ENCODE measurements at regions not wholly inside any gene's neighbourhood (a gene's known extent, or its start where the extent isn't known, plus 50 kb on each side); places are given as distances from the start of the nearest gene placed in this dataset.

DNA sequence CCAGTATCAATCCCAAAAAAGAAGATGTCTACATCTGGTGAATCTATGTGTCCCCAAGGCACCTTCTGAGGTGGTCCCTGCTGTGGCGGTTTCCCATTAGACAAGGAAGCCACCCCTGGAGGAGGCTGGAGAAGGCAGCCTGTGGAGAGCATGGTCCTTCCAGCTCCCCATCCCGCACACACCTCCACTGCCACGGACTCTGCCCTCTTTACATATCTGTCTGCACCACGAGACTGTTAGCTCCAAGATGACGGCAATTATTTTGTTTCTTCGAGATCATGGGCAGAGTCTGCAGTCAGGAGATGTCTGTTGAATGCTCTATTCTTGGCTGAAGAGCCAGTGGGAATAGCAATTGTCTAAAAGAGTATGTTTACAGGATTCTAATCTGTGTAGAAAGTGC lies 132.0 kb downstream of the OSR1 start:
- TF ChIP-seq, protein P1, sequence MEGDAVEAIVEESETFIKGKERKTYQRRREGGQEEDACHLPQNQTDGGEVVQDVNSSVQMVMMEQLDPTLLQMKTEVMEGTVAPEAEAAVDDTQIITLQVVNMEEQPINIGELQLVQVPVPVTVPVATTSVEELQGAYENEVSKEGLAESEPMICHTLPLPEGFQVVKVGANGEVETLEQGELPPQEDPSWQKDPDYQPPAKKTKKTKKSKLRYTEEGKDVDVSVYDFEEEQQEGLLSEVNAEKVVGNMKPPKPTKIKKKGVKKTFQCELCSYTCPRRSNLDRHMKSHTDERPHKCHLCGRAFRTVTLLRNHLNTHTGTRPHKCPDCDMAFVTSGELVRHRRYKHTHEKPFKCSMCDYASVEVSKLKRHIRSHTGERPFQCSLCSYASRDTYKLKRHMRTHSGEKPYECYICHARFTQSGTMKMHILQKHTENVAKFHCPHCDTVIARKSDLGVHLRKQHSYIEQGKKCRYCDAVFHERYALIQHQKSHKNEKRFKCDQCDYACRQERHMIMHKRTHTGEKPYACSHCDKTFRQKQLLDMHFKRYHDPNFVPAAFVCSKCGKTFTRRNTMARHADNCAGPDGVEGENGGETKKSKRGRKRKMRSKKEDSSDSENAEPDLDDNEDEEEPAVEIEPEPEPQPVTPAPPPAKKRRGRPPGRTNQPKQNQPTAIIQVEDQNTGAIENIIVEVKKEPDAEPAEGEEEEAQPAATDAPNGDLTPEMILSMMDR (IDR thresholded peaks at IDR 0.05; ENCODE audit: low read depth, low read length), result no peak
- ChIA-PET POLR2A (no interaction called here), CTCF (no interaction called here)
- Histone ChIP-seq H3K27ac (ENCODE audit: low read depth, low read length) (no peak overlapping the region), H3K27me3 (ENCODE audit: control insufficient read depth, insufficient read depth, low read length) (no peaks in the 10 kb centered on the region), H3K4me3 (ENCODE audit: low read depth, low read length) (no peak overlapping the region), H3K9me3 (ENCODE audit: control insufficient read depth, insufficient read depth, low read length) (no peaks in the 10 kb centered on the region)
- no peak for DNase-seq (ENCODE audit: low read depth, low spot score)

DNA sequence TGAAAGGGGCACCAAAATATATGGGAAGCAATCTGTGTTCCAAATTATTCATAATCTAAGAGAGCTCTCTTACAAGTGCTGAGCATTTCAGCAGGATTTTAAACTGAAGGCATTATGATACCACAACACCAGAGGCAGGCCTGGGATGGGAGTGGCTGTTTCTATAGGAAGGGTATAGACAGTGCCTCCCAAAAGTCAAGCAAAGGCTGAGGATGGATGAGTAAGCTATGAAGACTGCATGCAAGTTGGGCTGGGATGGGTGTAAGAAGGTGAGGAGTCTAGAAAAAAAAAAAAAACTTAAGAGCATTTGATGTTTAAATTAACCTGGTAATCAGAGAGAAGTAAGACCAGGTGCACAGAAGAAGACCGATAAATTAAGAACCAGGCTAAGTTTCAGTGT lies 132.5 kb downstream of the OSR1 start:
- TF ChIP-seq, protein P1 (IDR thresholded peaks at IDR 0.05; ENCODE audit: low read depth, low read length), result no peak
- POLR2A ChIA-PET, result no interaction called here

DNA sequence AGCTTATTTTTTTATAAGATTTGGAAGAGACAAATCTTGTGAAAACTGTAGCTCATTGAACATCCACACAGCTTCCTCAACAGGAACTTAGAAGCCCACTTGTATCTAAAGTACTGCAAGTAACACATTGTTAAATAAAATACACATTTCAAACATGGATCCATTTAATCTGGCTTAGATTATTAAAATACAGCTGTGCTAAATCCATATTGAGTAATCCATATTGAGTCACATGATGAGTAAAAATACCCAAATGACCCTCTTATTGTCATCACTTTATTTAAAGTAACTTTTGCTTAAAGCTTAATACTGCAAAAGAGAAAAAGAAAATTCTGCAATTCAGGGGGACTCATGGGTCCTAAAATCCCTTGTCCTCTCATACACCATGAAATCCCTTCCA lies 133.3 kb downstream of the OSR1 start:
- TF ChIP-seq, protein P1 (IDR thresholded peaks at IDR 0.05; ENCODE audit: low read depth, low read length), result no peak
- Histone ChIP-seq H3K27me3 (ENCODE audit: control insufficient read depth, insufficient read depth, low read length) (no peaks in the 10 kb centered on the region), H3K9me3 (ENCODE audit: control insufficient read depth, insufficient read depth, low read length) (no peaks in the 10 kb centered on the region), H3K4me3 (ENCODE audit: low read depth, low read length) (no peak overlapping the region), H3K27ac (ENCODE audit: low read depth, low read length) (no peak overlapping the region)
- CTCF ChIA-PET, result interaction anchor here (0.8 kb wide), 1 partner anchor 56 kb away, joined by 3 read pairs; no protein-coding TSS in a partner anchor
- no peak for DNase-seq (ENCODE audit: low read depth, low spot score)
- POLR2A ChIA-PET, result no interaction called here

More for the DNA sequence above, 132.5 kb downstream of the OSR1 start:
- Histone ChIP-seq H3K9me3 (ENCODE audit: control insufficient read depth, insufficient read depth, low read length) (no peaks in the 10 kb centered on the region), H3K27me3 (ENCODE audit: control insufficient read depth, insufficient read depth, low read length) (no peaks in the 10 kb centered on the region), H3K4me3 (ENCODE audit: low read depth, low read length) (no peak overlapping the region), H3K27ac (ENCODE audit: low read depth, low read length) (no peak overlapping the region)
- no peak for DNase-seq (ENCODE audit: low read depth, low spot score)
- CTCF ChIA-PET, result no interaction called here

DNA sequence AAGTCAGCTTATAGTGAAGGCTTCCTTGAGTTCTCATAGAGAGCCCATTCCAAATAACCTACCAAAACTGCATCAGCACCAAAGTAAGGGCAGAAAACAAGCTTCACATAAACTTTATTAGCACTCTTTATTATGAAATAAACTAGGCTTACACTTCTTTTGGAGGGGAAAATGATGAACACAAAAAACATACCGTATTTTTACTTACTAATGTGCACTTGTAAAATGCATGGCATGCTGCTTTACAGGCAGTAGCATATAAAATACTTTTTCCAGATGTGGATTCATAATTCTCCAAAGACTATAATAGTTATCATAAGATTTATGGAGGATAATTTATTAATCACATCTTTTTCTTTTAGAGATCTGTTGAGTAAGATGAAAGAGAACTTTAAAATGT lies 133.9 kb downstream of the OSR1 start:
- Histone ChIP-seq H3K9me3 (ENCODE audit: control insufficient read depth, insufficient read depth, low read length) (no peaks in the 10 kb centered on the region), H3K27me3 (ENCODE audit: control insufficient read depth, insufficient read depth, low read length) (no peaks in the 10 kb centered on the region), H3K4me3 (ENCODE audit: low read depth, low read length) (no peak overlapping the region), H3K27ac (ENCODE audit: low read depth, low read length) (no peak overlapping the region)
- CTCF ChIA-PET, result no interaction called here
- POLR2A ChIA-PET, result no interaction called here
- TF ChIP-seq, protein P1 (IDR thresholded peaks at IDR 0.05; ENCODE audit: low read depth, low read length), result no peak
- no peak for DNase-seq (ENCODE audit: low read depth, low spot score)

DNA sequence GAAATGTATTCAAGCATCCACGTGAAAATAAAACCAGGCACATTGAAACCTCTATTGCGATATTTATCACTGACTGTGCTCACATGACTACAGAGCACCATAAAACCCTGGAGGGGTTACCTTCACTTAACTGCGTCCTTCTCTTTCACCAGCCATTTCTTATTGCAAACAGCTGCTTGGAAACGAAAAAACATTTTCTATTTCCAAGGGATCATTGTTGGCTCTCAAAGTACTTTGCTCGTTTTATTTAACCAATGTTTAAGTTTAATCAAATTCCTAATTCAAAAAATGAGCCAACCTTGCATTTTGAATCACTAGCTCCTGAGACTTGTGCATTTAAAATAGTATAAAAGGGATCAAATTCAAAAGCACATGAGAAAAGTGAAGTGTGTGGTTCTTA lies 134.4 kb downstream of the OSR1 start:
- CTCF ChIA-PET, result no interaction called here
- TF ChIP-seq, protein P1 (IDR thresholded peaks at IDR 0.05; ENCODE audit: low read depth, low read length), result no peak
- no peaks in the 10 kb centered on the region for H3K9me3 ChIP-seq (ENCODE audit: control insufficient read depth, insufficient read depth, low read length)
- no peak overlapping the region for H3K27ac ChIP-seq (ENCODE audit: low read depth, low read length)
- DNase-seq (ENCODE audit: low read depth, low spot score), result no peak
- H3K4me3 ChIP-seq (ENCODE audit: low read depth, low read length), result no peak overlapping the region
- no peaks in the 10 kb centered on the region for H3K27me3 ChIP-seq (ENCODE audit: control insufficient read depth, insufficient read depth, low read length)
- POLR2A ChIA-PET, result interaction anchor here (0.6 kb wide), 1 partner anchor 84 kb away, joined by 3 read pairs; no protein-coding TSS in a partner anchor
